ENCODE measurements at regions not wholly inside any gene's neighbourhood (a gene's known extent, or its start where the extent isn't known, plus 50 kb on each side); places are given as distances from the start of the nearest gene placed in this dataset.

DNA sequence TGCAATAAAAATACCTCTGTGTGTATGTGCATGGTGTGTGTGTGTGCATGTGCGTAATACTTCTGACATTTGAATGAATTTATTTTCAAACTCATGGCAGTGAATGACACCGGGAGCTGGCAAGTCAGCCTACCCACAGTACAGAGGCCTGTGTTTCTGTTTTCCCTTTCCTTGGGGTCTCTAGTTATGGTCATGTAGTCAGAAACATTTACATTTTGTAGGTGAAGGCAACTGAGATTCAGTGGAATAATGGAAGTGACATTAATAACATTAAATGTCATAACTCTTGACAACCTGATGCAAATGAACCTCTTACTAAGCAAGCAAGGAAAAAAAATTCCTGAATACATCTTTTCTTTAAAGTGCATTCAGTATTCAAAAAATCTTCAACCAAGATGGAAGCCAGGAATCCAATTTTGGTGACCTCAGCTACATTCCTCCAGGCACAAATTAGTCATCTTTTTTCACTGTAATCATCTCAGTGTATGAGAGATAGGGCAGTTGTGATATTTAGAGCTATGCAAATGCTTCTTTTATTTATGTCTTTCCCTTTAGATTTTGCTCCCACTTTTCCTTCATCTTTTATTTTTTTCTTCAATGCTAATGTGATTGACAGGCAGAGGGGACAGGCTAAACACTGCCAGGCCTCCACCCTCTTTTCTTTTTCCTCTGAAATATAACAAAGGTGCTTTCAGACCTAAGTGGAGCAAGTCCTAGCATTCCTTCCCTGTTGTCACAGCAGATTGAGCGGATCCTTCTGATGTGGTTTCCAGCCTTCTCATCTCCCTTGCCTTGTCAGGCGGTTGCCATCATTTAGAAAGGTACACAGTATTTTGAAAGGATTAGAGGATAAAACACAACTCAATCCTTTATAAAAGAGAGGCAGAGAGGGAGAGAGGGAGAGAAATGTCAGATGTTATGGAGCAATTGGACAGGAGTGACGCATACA is 569.8 kb upstream of the ADAMTS16 start:
- 78 to 88% (median 83%) methylated on average over 5 of the region's 5 CpGs for WGBS, 3 donors
- H3K27me3 ChIP-seq, result no peaks in the 10 kb centered on the region
- intact Hi-C loops (cut with DNase I), result no loop called here

DNA sequence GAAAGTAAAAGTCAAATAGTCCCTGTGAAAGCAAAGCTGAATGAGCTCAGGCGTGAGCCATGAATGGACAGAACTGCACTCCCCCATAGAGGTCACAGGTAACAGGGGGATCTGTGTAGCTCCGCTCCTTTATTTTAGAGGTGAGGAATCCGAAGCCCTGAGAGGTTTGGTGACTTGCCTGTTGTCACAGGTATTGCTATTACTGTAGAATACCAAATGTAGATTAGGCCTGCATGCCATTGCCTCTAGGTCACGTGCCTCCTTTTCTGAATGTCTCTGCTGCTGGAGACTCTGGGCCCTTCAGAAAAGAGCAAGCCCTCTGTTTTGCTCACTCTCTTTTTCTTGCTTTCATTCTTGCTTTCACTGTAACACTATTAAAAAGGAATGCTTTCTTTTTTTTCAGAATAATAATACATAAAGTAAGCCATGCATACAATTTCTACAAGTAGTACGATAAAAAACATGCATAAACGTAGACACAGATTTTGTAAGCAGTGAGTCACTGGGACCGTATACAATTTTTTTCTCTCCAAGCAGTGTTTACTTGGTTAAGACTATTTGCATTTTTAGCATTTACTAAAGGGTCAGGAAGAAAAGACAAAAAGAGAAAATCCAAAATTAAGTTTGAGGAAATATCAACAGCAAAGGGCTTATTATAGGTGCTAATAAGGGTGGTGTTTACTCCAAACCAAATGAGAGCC is 568.7 kb upstream of the ADAMTS16 start:
- Histone ChIP-seq H3K27ac (no peak overlapping the region), H3K4me1 (ENCODE audit: insufficient read depth) (no peaks in the 10 kb centered on the region)

More for the DNA sequence above, 569.8 kb upstream of the ADAMTS16 start:
- Histone ChIP-seq H3K9me3 (no peaks in the 10 kb centered on the region), H3K27ac (no peak overlapping the region), H3K4me3 (no peak overlapping the region), H3K4me1 (ENCODE audit: insufficient read depth) (no peaks in the 10 kb centered on the region), H3K36me3 (no peaks in the 10 kb centered on the region)
- no peak for TF ChIP-seq EP300 (IDR thresholded peaks at IDR 0.05)
- DNase-seq, result no peak

GRCh38 chr5:4572311-4573100 is 567.6 kb upstream of the ADAMTS16 start:
- TF ChIP-seq, protein P1, sequence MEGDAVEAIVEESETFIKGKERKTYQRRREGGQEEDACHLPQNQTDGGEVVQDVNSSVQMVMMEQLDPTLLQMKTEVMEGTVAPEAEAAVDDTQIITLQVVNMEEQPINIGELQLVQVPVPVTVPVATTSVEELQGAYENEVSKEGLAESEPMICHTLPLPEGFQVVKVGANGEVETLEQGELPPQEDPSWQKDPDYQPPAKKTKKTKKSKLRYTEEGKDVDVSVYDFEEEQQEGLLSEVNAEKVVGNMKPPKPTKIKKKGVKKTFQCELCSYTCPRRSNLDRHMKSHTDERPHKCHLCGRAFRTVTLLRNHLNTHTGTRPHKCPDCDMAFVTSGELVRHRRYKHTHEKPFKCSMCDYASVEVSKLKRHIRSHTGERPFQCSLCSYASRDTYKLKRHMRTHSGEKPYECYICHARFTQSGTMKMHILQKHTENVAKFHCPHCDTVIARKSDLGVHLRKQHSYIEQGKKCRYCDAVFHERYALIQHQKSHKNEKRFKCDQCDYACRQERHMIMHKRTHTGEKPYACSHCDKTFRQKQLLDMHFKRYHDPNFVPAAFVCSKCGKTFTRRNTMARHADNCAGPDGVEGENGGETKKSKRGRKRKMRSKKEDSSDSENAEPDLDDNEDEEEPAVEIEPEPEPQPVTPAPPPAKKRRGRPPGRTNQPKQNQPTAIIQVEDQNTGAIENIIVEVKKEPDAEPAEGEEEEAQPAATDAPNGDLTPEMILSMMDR (IDR thresholded peaks at IDR 0.05), result no peak
- no peak for TF ChIP-seq EP300 (IDR thresholded peaks at IDR 0.05)
- Histone ChIP-seq H3K36me3 (no peaks in the 10 kb centered on the region), H3K27me3 (no peaks in the 10 kb centered on the region), H3K4me1 (ENCODE audit: insufficient read depth) (no peaks in the 10 kb centered on the region), H3K4me3 (no peak overlapping the region), H3K27ac (no peak overlapping the region), H3K9me3 (no peaks in the 10 kb centered on the region)
- no peak for DNase-seq
- 71 to 75% (median 74%) methylated on average over 6 of the region's 6 CpGs for WGBS, 3 donors
- intact Hi-C loops (cut with DNase I), result no loop called here

More for the DNA sequence above, 568.7 kb upstream of the ADAMTS16 start:
- no peak for DNase-seq
- Histone ChIP-seq H3K27me3 (no peaks in the 10 kb centered on the region), H3K36me3 (no peaks in the 10 kb centered on the region), H3K9me3 (no peaks in the 10 kb centered on the region), H3K4me3 (no peak overlapping the region)
- intact Hi-C loops (cut with DNase I), result no loop called here
- WGBS, 3 donors, result 73 to 84% (median 76%) methylated on average over 7 of the region's 7 CpGs
- TF ChIP-seq EP300 (IDR thresholded peaks at IDR 0.05) (no peak), POLR2A (IDR thresholded peaks at IDR 0.05) (no peak)
- TF ChIP-seq, protein P1 (IDR thresholded peaks at IDR 0.05), result no peak

DNA sequence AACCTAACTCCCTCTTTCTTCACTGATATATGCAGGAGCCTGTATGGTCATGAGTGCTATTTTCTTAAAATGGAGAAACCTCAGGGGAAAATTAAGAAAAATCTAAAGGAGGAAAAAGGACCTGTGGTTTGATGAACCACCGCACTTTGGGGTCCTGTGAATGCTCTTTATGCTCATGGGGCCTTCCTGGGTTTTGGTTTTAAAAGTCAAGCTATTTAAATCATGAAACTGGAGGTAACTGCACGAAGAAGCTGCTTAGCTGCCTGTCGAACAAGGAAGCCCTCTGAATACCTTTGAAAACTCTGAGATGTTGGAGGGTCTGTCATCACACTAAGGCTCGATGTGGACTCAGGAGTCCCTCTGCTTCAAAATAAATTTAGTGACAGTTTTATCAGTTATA is 564.5 kb upstream of the ADAMTS16 start:
- no peak overlapping the region for H3K4me3 ChIP-seq
- 67 to 78% (median 68%) methylated on average over 4 of the region's 4 CpGs for WGBS, 3 donors
- DNase-seq, result no peak
- intact Hi-C loops (cut with DNase I), result no loop called here
- H3K27ac ChIP-seq, result no peak overlapping the region
- no peaks in the 10 kb centered on the region for H3K4me1 ChIP-seq (ENCODE audit: insufficient read depth)
- no peaks in the 10 kb centered on the region for H3K27me3 ChIP-seq
- no peak for TF ChIP-seq EP300 (IDR thresholded peaks at IDR 0.05)
- no peak for TF ChIP-seq POLR2A (IDR thresholded peaks at IDR 0.05)
- no peaks in the 10 kb centered on the region for H3K36me3 ChIP-seq
- peaks cover 0 to 3% of the 10 kb centered on the region in 2 donors for H3K9me3 ChIP-seq

- TF ChIP-seq POLR2A (IDR thresholded peaks at IDR 0.05), result no peak
- TF ChIP-seq, protein P1 (IDR thresholded peaks at IDR 0.05), result no peak
- TF ChIP-seq EP300 (IDR thresholded peaks at IDR 0.05), result no peak
- WGBS, 3 donors, result 48 to 55% (median 50%) methylated on average over 4 of the region's 4 CpGs
- Histone ChIP-seq H3K36me3 (no peaks in the 10 kb centered on the region), H3K9me3 (peaks cover 0 to 3% of the 10 kb centered on the region in 2 donors), H3K4me1 (ENCODE audit: insufficient read depth) (no peaks in the 10 kb centered on the region), H3K27me3 (no peaks in the 10 kb centered on the region), H3K27ac (no peak overlapping the region), H3K4me3 (no peak overlapping the region)
- no peak for DNase-seq
- intact Hi-C loops (cut with DNase I), result no loop called here
Observed at GRCh38 chr5:4576161-4576748, 563.9 kb upstream of the ADAMTS16 start.

Measured in ovary (tissue), 7 donors.